Esophagus squamous epithelium (tissue), 5 donors: ENCODE measurements at regions not wholly inside any gene's neighbourhood (a gene's known extent, or its start where the extent isn't known, plus 50 kb on each side); places are given as distances from the start of the nearest gene placed in this dataset.

Experiments used
- DNase-seq: peaks from one replicate; lab custom pipeline; 2025; lab: John Stamatoyannopoulos, UW
- H3K27ac ChIP-seq, 4 donors: fragments of 200-600 bp; sonication (generic); one replicate each; pipeline ENCODE4 v1.5.1; 2016 to 2019; ENCODE audit warnings: mild to moderate bottlenecking in 1 of 4
- H3K27me3 ChIP-seq, 4 donors: fragments of 200-600 bp; sonication (generic); 1 replicate in 3 of 4; 2 replicates in 1 of 4; pipeline versions ENCODE4 v1.5.1 to v1.6.0; 2017 to 2021; ENCODE audit warnings: antibody characterized with exemption in 1 of 4
- H3K36me3 ChIP-seq, 3 donors: fragments of 200-600 bp; sonication (generic); one replicate each; pipeline ENCODE4 v1.5.1; 2016 to 2019
- H3K4me1 ChIP-seq, 3 donors: fragments of 200-600 bp; sonication (generic); one replicate each; pipeline ENCODE4 v1.5.1; 2017 to 2019
- H3K4me3 ChIP-seq, 4 donors: fragments of 200-600 bp; sonication (generic); 1 replicate in 3 of 4; 2 replicates in 1 of 4; pipeline ENCODE4 v1.5.1; 2016 to 2019; ENCODE audit warnings: mild to moderate bottlenecking in 2 of 4, moderate library complexity in 1 of 4
- H3K9me3 ChIP-seq, 3 donors: fragments of 200-600 bp; sonication (generic); one replicate each; pipeline ENCODE4 v1.5.1; 2016 to 2019
- POLR2A ChIP-seq, 4 donors: fragments of 450-650 bp; IDR thresholded peaks; one replicate each; pipeline ENCODE4 v1.6.1; 2017; ENCODE audit warnings: antibody characterized with exemption in 4 of 4, mild to moderate bottlenecking in 4 of 4, moderate library complexity in 3 of 4
- whole genome bisulfite sequencing, 2 donors: methylation state at CpG; one replicate each; pipeline ENCODE4 v1.1.5; 2018; 5-methylcytosine and 5-hydroxymethylcytosine counted together
- intact Hi-C: fragments of 100-400 bp; cut with DNase I; formaldehyde crosslinking; loops from one replicate; pipeline ENCODE4 v1.15.0; 2022
- TF ChIP-seq, protein P1 (sequence below), 6 experiments: fragments of 450-650 bp in 4 of 6; fragments of 200-600 bp in 2 of 6; sonication (generic) in 2 of 6; IDR thresholded peaks; one replicate each; pipeline ENCODE4 v1.5.1; 2016 to 2019; ENCODE audit warnings: antibody characterized with exemption in 6 of 6, mild to moderate bottlenecking in 4 of 6, moderate library complexity in 4 of 6
- donor health status: DM: yes; HTN: yes; CAD: no.

DNA sequence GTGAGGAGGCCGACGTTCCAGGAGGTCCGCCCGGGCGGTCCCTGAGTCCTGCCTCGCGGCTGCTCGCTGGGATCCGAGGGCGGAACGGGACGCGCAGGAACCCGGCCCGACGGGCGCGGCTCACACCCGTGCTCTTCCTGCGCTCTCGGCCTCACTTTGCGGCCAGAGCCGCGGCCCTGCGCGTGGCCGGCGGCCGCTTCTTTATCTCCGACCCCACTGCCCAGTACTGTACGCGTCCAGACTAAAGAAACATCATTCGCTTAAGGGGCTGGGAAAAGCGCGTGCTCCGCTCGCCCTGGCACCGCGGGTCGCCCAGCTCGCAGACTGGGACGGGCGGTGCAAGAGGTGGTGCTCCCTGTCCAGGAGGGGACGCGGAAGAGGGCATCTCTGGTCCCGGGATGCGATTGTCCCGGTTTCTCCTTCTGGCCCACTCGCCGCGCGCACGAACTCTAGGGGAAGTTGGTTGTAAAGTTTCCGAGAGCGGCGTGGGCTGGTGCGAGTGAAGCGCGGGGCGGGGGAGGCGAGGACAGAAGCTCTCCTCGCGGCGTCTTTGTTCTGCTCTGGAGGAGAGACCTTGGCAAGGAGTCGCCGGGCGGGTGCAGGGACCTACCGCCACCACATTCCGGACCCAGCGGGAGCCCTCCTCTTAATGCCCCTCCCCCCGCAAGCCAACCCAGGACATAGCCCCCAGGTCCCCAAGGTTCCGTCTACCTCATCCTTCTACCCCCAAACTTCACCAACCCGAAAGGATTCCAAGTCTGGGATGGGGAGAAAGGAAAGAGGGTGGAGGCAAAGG is 71.0 kb downstream of the SOX4 start:
- H3K4me3 ChIP-seq: peak overlapping the region; percentile 31 to 77 (median 52)
- whole genome bisulfite sequencing, 2 donors: 0 to 2% methylated on average over 1 to 29 of the region's 73 CpGs
- H3K9me3 ChIP-seq: no peaks in the 10 kb centered on the region
- H3K36me3 ChIP-seq: no peaks in the 10 kb centered on the region
- intact Hi-C loops: no loop called here
- peaks cover 7 to 37% (median 18%) of the 10 kb centered on the region in 3 donors for H3K4me1 ChIP-seq
- peak overlapping the region in 3 of 4 donors; percentile 9 to 81 (median 80) for H3K27ac ChIP-seq
- DNase-seq: no peak
- TF ChIP-seq, protein P1, sequence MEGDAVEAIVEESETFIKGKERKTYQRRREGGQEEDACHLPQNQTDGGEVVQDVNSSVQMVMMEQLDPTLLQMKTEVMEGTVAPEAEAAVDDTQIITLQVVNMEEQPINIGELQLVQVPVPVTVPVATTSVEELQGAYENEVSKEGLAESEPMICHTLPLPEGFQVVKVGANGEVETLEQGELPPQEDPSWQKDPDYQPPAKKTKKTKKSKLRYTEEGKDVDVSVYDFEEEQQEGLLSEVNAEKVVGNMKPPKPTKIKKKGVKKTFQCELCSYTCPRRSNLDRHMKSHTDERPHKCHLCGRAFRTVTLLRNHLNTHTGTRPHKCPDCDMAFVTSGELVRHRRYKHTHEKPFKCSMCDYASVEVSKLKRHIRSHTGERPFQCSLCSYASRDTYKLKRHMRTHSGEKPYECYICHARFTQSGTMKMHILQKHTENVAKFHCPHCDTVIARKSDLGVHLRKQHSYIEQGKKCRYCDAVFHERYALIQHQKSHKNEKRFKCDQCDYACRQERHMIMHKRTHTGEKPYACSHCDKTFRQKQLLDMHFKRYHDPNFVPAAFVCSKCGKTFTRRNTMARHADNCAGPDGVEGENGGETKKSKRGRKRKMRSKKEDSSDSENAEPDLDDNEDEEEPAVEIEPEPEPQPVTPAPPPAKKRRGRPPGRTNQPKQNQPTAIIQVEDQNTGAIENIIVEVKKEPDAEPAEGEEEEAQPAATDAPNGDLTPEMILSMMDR (IDR thresholded peaks at IDR 0.05): no peak
- TF ChIP-seq POLR2A (IDR thresholded peaks at IDR 0.05): no peak
- peaks cover 0 to 56% (median 0%) of the 10 kb centered on the region in 4 donors for H3K27me3 ChIP-seq

DNA sequence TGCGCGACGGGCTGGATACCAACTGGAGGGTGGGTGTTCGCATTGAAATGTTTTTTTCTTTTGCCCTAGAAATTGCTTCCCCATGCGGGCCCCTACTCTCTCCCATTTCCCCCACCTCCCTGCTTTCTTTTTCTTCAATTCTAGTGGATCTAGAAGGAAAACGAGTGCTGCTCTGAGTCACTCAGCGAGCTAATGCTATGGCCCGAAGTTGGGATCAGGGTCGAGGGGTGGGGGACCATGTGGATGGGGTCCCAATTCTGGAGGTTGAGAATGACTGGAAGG is 71.5 kb downstream of the SOX4 start:
- intact Hi-C loops: no loop called here
- TF ChIP-seq, protein P1 (IDR thresholded peaks at IDR 0.05): no peak
- TF ChIP-seq POLR2A (IDR thresholded peaks at IDR 0.05): no peak
- peak overlapping the region in 3 of 4 donors; percentile 9 to 81 (median 80) for H3K27ac ChIP-seq
- peaks cover 0 to 56% (median 0%) of the 10 kb centered on the region in 4 donors for H3K27me3 ChIP-seq
- H3K36me3 ChIP-seq: no peaks in the 10 kb centered on the region
- peaks cover 7 to 37% (median 18%) of the 10 kb centered on the region in 3 donors for H3K4me1 ChIP-seq
- 3 to 9% methylated on average over 7 of the region's 9 CpGs for WGBS, 2 donors
- H3K4me3 ChIP-seq: peak overlapping the region; percentile 31 to 77 (median 52)
- DNase-seq: no peak
- H3K9me3 ChIP-seq: no peaks in the 10 kb centered on the region

DNA sequence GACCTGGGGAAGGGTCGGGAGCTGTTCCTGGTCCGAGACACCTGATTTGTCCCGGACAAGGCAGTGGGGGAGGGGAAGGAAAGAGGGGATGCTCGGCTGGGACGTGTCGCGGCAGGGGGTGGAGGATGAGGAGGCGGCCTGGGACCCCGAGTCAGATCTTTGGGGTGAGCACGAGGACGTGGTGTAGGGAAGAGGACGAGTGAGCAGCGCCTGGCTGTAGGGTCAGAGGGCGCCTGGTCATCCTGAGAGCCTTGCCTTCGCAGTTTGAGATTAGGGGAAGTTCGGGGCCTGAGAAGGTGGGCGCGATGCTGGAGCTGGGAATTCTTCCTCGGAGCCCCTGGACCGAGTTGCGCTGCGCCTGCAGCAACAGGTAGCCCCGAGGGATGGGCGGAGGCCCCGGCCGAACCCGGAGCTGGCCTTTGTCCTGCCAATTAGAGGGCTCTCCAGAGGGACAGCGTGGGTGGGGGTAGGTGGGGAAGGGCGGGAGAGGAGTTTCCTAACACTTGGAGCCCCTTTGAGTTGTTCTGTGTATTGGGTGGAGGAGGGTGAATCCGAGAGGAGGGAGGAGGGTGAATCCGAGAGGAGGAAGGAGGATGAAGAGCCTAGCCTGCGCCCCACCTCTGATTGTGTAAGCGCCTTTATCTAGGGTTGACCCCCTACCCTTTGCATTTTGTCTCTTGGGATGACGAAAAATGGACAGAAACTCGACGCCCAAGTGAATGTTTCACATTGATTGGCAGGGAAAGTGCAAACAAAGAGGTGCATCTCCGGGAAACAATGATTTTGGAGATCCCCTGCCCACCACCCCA is 72.0 kb downstream of the SOX4 start:
- Histone ChIP-seq H3K4me1 (peaks cover 7 to 37% (median 18%) of the 10 kb centered on the region in 3 donors), H3K27me3 (peaks cover 0 to 56% (median 0%) of the 10 kb centered on the region in 4 donors), H3K9me3 (no peaks in the 10 kb centered on the region), H3K4me3 (peak overlapping the region; percentile 28 to 77 (median 52)), H3K27ac (peak overlapping the region in 3 of 4 donors; percentile 78 to 81 (median 80)), H3K36me3 (no peaks in the 10 kb centered on the region)
- TF ChIP-seq, protein P1 (IDR thresholded peaks at IDR 0.05): no peak
- no peak for TF ChIP-seq POLR2A (IDR thresholded peaks at IDR 0.05)
- no peak for DNase-seq
- intact Hi-C loops: no loop called here
- 2 to 3% methylated on average over 22 to 26 of the region's 37 CpGs for WGBS, 2 donors

DNA sequence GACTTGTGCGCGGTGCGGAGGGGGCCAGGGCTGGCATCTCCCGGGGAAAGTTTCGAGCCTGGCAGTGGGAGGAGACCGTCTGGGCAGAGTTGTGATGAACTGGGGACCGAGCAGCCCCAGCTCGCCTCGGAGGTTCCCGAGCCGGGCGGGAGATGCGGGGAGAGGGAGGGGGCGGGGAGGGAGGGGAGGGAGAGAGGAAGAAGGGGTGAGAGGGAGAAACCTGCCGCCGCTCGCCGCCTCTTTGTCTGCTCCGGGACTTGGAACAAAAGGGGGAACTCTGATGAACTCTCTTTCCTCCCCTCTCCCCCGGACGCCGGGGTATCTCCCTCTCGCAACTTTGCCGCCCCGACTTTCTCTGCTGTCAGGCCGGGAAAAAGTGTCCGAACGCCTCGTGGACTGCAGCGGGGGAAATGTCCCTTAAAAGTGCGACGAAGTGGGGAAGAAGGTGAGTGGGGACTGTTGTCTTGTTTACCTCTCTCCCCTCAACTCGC is 72.7 kb downstream of the SOX4 start:
- DNase-seq: no peak
- 0 to 6% methylated on average over 4 to 16 of the region's 33 CpGs for WGBS, 2 donors
- peaks cover 0 to 56% (median 0%) of the 10 kb centered on the region in 4 donors for H3K27me3 ChIP-seq

More for the DNA sequence above, 72.7 kb downstream of the SOX4 start:
- peak overlapping the region; percentile 28 to 77 (median 52) for H3K4me3 ChIP-seq
- intact Hi-C loops: no loop called here
- H3K4me1 ChIP-seq: peaks cover 7 to 37% (median 18%) of the 10 kb centered on the region in 3 donors
- no peaks in the 10 kb centered on the region for H3K9me3 ChIP-seq
- H3K36me3 ChIP-seq: no peaks in the 10 kb centered on the region
- peak overlapping the region; percentile 44 to 81 (median 79) for H3K27ac ChIP-seq
- TF ChIP-seq POLR2A (IDR thresholded peaks at IDR 0.05): no peak
- TF ChIP-seq, protein P1 (IDR thresholded peaks at IDR 0.05): no peak
